Spleen (tissue), 11 donors: ENCODE measurements at regions not wholly inside any gene's neighbourhood (a gene's known extent, or its start where the extent isn't known, plus 50 kb on each side); places are given as distances from the start of the nearest gene placed in this dataset.

Source experiments
- DNase-seq: peaks from one replicate; pipeline ENCODE4 v3.0.0-alpha.2; 2020
- H3K27ac ChIP-seq, 8 donors: fragments of 200-600 bp; sonication (generic) in 7 of 8; 1 replicate in 4 of 8; 2 replicates in 4 of 8; pipeline versions ENCODE4 v1.5.0 to v1.8.0; 2016 to 2021; ENCODE audit warnings: inconsistent platforms in 4 of 8, mild to moderate bottlenecking in 4 of 8, moderate library complexity in 1 of 8
- H3K27me3 ChIP-seq, 7 donors: fragments of 200-600 bp; sonication (generic) in 6 of 7; replicated peaks in 1 of 7; 1 replicate in 4 of 7; 2 replicates in 3 of 7; pipeline versions ENCODE4 v1.5.0 to v1.8.0; 2016 to 2021; ENCODE audit warnings: inconsistent platforms in 3 of 7, mild to moderate bottlenecking in 1 of 7
- H3K36me3 ChIP-seq, 6 donors: fragments of 200-600 bp; sonication (generic) in 5 of 6; 1 replicate in 4 of 6; 2 replicates in 2 of 6; pipeline versions ENCODE4 v1.5.0 to v1.8.0; 2016 to 2021; ENCODE audit warnings: inconsistent platforms in 2 of 6
- H3K4me1 ChIP-seq, 6 donors: fragments of 200-600 bp; sonication (generic) in 5 of 6; 1 replicate in 3 of 6; 2 replicates in 3 of 6; pipeline versions ENCODE4 v1.5.0 to v1.8.0; 2016 to 2021; ENCODE audit warnings: inconsistent platforms in 3 of 6
- H3K4me3 ChIP-seq, 8 donors: fragments of 200-600 bp; sonication (generic) in 7 of 8; 1 replicate in 4 of 8; 2 replicates in 4 of 8; pipeline versions ENCODE4 v1.5.0 to v1.8.0; 2016 to 2021; ENCODE audit warnings: inconsistent platforms in 4 of 8, mild to moderate bottlenecking in 4 of 8, moderate library complexity in 2 of 8
- H3K9me3 ChIP-seq, 8 donors: fragments of 200-600 bp; sonication (generic) in 7 of 8; 1 replicate in 4 of 8; 2 replicates in 4 of 8; pipeline versions ENCODE4 v1.5.0 to v1.8.0; 2016 to 2021; ENCODE audit warnings: inconsistent platforms in 4 of 8
- CTCF ChIP-seq, 11 experiments: fragments of 200-600 bp in 7 of 11; fragments of 450-650 bp in 4 of 11; sonication (generic) in 4 of 11; IDR thresholded peaks in 8 of 11; conservative IDR thresholded peaks in 3 of 11; 1 replicate in 7 of 11; 2 replicates in 4 of 11; pipeline versions ENCODE4 v1.4.0 to v1.8.0; 2016 to 2021; ENCODE audit warnings: antibody characterized with exemption in 11 of 11, inconsistent platforms in 4 of 11, mild to moderate bottlenecking in 1 of 11
- POLR2A ChIP-seq, 3 donors: fragments of 450-650 bp; IDR thresholded peaks; one replicate each; pipeline ENCODE4 v1.5.1; 2017; ENCODE audit warnings: antibody characterized with exemption in 3 of 3, mild to moderate bottlenecking in 1 of 3
- POLR2AphosphoS5 ChIP-seq, 3 donors: sonication (generic); formaldehyde crosslinking; IDR thresholded peaks; one replicate each; pipeline ENCODE4 v1.5.1; 2017; ENCODE audit warnings: antibody characterized with exemption in 3 of 3
- WGBS, 5 donors: extraction: QIAGEN DNeasy Blood & Tissue Kit in 3 of 5; methylation state at CpG; one replicate each; pipeline versions ENCODE4 v1.1.5 to v1.1.7; 2013 to 2018; 5-methylcytosine and 5-hydroxymethylcytosine counted together
- intact Hi-C: fragments of 100-400 bp; cut with DNase I; formaldehyde crosslinking; loops from one replicate; pipeline ENCODE4 v1.15.0; 2023; ENCODE audit warnings: low total_unique reads
- donor health status: healthy with polysubstance abuse.
- donor health status: DM: no; HTN: no; CAD: no; lungs with moderate emphysema.
- donor health status: DM: no; HTN: no; CAD: no.
- donor health status: Bipolar disorder and iron deficiency.
- donor health status: healthy.
- donor health status: DM: no; HTN: no; CAD: no.
- donor health status: DM: yes; HTN: yes; CAD: no.

- Histone ChIP-seq H3K27ac (no peak overlapping the region), H3K9me3 (no peaks in the 10 kb centered on the region), H3K4me1 (no peaks in the 10 kb centered on the region), H3K27me3 (no peaks in the 10 kb centered on the region), H3K36me3 (no peaks in the 10 kb centered on the region), H3K4me3 (no peak overlapping the region)
- TF ChIP-seq POLR2AphosphoS5 (IDR thresholded peaks at IDR 0.05) (no peak), POLR2A (IDR thresholded peaks at IDR 0.05) (no peak), CTCF (IDR thresholded peaks at IDR 0.05 in 8 of 11, conservative IDR thresholded peaks at IDR 0.05 in 3 of 11) (no peak)
- no peak for DNase-seq
- intact Hi-C loops = no loop called here
- WGBS, 5 donors = 15 to 36% (median 24%) methylated on average over 1 of the region's 1 CpG
These were observed 225.8 kb downstream of the FGF13 start for GRCh38 chrX:138485767-138486166.

GRCh38 chrX:138485224-138485623 is 226.3 kb downstream of the FGF13 start:
- Histone ChIP-seq H3K4me1 (no peaks in the 10 kb centered on the region), H3K4me3 (no peak overlapping the region), H3K27ac (no peak overlapping the region), H3K36me3 (no peaks in the 10 kb centered on the region), H3K27me3 (no peaks in the 10 kb centered on the region), H3K9me3 (no peaks in the 10 kb centered on the region)
- WGBS, 5 donors = 76 to 92% (median 90%) methylated on average over 2 of the region's 2 CpGs
- no peak for DNase-seq
- TF ChIP-seq CTCF (IDR thresholded peaks at IDR 0.05 in 8 of 11, conservative IDR thresholded peaks at IDR 0.05 in 3 of 11) (no peak), POLR2A (IDR thresholded peaks at IDR 0.05) (no peak), POLR2AphosphoS5 (IDR thresholded peaks at IDR 0.05) (no peak)
- intact Hi-C loops = no loop called here

DNA sequence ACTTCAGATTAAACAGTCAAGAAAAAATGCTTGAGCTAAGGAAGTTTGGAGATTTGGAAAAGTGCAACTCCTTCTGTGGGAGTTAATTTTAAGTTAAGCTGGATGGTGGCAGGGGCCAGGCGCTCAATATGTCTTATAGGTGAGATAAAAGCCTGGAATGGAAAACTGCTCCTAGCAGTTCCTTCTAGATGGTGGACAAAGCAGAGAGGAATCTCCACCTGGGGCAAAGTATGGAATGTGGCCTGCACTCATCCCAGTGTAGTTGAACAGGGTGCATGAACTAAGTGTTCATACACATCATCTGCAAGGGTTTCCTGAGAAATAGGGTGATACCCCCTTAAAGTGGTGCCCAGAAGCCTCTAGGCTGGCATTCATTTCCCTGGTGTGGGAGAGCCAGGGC is 227.1 kb downstream of the FGF13 start:
- WGBS, 5 donors = 58 to 100% (median 71%) methylated on average over 1 of the region's 1 CpG
- intact Hi-C loops = no loop called here
- H3K36me3 ChIP-seq = no peaks in the 10 kb centered on the region

GRCh38 chrX:138481649-138482048 is 229.9 kb downstream of the FGF13 start:
- no peak for DNase-seq
- intact Hi-C loops = no loop called here
- H3K27me3 ChIP-seq = no peaks in the 10 kb centered on the region
- H3K9me3 ChIP-seq = no peaks in the 10 kb centered on the region
- WGBS, 5 donors = 68 to 84% (median 73%) methylated on average over 2 to 3 of the region's 3 CpGs
- no peaks in the 10 kb centered on the region for H3K36me3 ChIP-seq
- H3K4me3 ChIP-seq = no peak overlapping the region
- H3K4me1 ChIP-seq = no peaks in the 10 kb centered on the region
- TF ChIP-seq POLR2AphosphoS5 (IDR thresholded peaks at IDR 0.05) (no peak), POLR2A (IDR thresholded peaks at IDR 0.05) (no peak), CTCF (IDR thresholded peaks at IDR 0.05 in 8 of 11, conservative IDR thresholded peaks at IDR 0.05 in 3 of 11) (no peak)
- no peak overlapping the region for H3K27ac ChIP-seq

More for the DNA sequence above, 227.1 kb downstream of the FGF13 start:
- no peak overlapping the region for H3K27ac ChIP-seq
- no peaks in the 10 kb centered on the region for H3K4me1 ChIP-seq
- H3K4me3 ChIP-seq = no peak overlapping the region
- no peak for DNase-seq
- H3K9me3 ChIP-seq = no peaks in the 10 kb centered on the region
- H3K27me3 ChIP-seq = no peaks in the 10 kb centered on the region
- no peak for TF ChIP-seq POLR2AphosphoS5 (IDR thresholded peaks at IDR 0.05)
- TF ChIP-seq CTCF (IDR thresholded peaks at IDR 0.05 in 8 of 11, conservative IDR thresholded peaks at IDR 0.05 in 3 of 11) = no peak
- TF ChIP-seq POLR2A (IDR thresholded peaks at IDR 0.05) = no peak
